ENCODE measurements at regions not wholly inside any gene's neighbourhood (a gene's known extent, or its start where the extent isn't known, plus 50 kb on each side); places are given as distances from the start of the nearest gene placed in this dataset.

- Mint-ChIP-seq H3K27ac (no peak overlapping the region), H3K27me3 (no peaks in the 10 kb centered on the region), H3K4me1 (peaks cover 78% of the 10 kb centered on the region), H3K4me3 (peak overlapping the region; percentile 42), H3K36me3 (peaks cover 8% of the 10 kb centered on the region), H3K9me3 (no peaks in the 10 kb centered on the region)
Measured at GRCh38 chr2:134135793-134136192, 118.1 kb upstream of the MGAT5 start.

GRCh38 chr2:134136731-134137130 lies 117.1 kb upstream of the MGAT5 start:
- Mint-ChIP-seq H3K27me3 (no peaks in the 10 kb centered on the region), H3K4me3 (peak overlapping the region; percentile 49), H3K27ac (peak overlapping the region; percentile 55), H3K4me1 (peaks cover 87% of the 10 kb centered on the region), H3K9me3 (no peaks in the 10 kb centered on the region), H3K36me3 (peaks cover 3% of the 10 kb centered on the region)

GRCh38 chr2:134137182-134137611 lies 116.7 kb upstream of the MGAT5 start:
- Mint-ChIP-seq H3K9me3 (no peaks in the 10 kb centered on the region), H3K4me1 (peaks cover 89% of the 10 kb centered on the region), H3K27me3 (no peaks in the 10 kb centered on the region), H3K36me3 (peaks cover under 1% of the 10 kb centered on the region), H3K4me3 (peak overlapping the region; percentile 49), H3K27ac (no peak overlapping the region)

GRCh38 chr2:134138115-134138514 lies 115.8 kb upstream of the MGAT5 start:
- no peaks in the 10 kb centered on the region for H3K27me3 Mint-ChIP-seq
- H3K4me1 Mint-ChIP-seq: peaks cover 89% of the 10 kb centered on the region
- no peak overlapping the region for H3K4me3 Mint-ChIP-seq
- H3K9me3 Mint-ChIP-seq: no peaks in the 10 kb centered on the region
- no peak overlapping the region for H3K27ac Mint-ChIP-seq
- H3K36me3 Mint-ChIP-seq: peaks cover 2% of the 10 kb centered on the region

- no peak overlapping the region for H3K4me3 Mint-ChIP-seq
Measured at GRCh38 chr2:134139611-134140010, 114.3 kb upstream of the MGAT5 start.

GRCh38 chr2:134140251-134140661 lies 113.6 kb upstream of the MGAT5 start:
- peaks cover 9% of the 10 kb centered on the region for H3K36me3 Mint-ChIP-seq
- no peaks in the 10 kb centered on the region for H3K9me3 Mint-ChIP-seq
- no peak overlapping the region for H3K4me3 Mint-ChIP-seq
- H3K27me3 Mint-ChIP-seq: no peaks in the 10 kb centered on the region
- H3K27ac Mint-ChIP-seq: no peak overlapping the region
- peaks cover 93% of the 10 kb centered on the region for H3K4me1 Mint-ChIP-seq

More at GRCh38 chr2:134139611-134140010, 114.3 kb upstream of the MGAT5 start:
- peaks cover 91% of the 10 kb centered on the region for H3K4me1 Mint-ChIP-seq
- peaks cover 9% of the 10 kb centered on the region for H3K36me3 Mint-ChIP-seq
- H3K9me3 Mint-ChIP-seq: no peaks in the 10 kb centered on the region
- no peaks in the 10 kb centered on the region for H3K27me3 Mint-ChIP-seq
- no peak overlapping the region for H3K27ac Mint-ChIP-seq

GRCh38 chr2:134141598-134142340 lies 112.1 kb upstream of the MGAT5 start:
- Mint-ChIP-seq H3K9me3 (no peaks in the 10 kb centered on the region), H3K27me3 (no peaks in the 10 kb centered on the region), H3K27ac (peak overlapping the region; percentile 44), H3K4me3 (no peak overlapping the region), H3K4me1 (peaks cover 94% of the 10 kb centered on the region), H3K36me3 (peaks cover 9% of the 10 kb centered on the region)

- Mint-ChIP-seq H3K27ac (peak overlapping the region; percentile 1), H3K4me3 (no peak overlapping the region), H3K27me3 (no peaks in the 10 kb centered on the region)
Measured at GRCh38 chr2:134142341-134142738, 111.5 kb upstream of the MGAT5 start.

GRCh38 chr2:134142903-134143302 lies 111.0 kb upstream of the MGAT5 start:
- H3K4me3 Mint-ChIP-seq: no peak overlapping the region
- peak overlapping the region; percentile 46 for H3K27ac Mint-ChIP-seq
- H3K36me3 Mint-ChIP-seq: peaks cover 9% of the 10 kb centered on the region
- H3K4me1 Mint-ChIP-seq: peaks cover 93% of the 10 kb centered on the region
- H3K27me3 Mint-ChIP-seq: no peaks in the 10 kb centered on the region
- no peaks in the 10 kb centered on the region for H3K9me3 Mint-ChIP-seq

More at GRCh38 chr2:134142341-134142738, 111.5 kb upstream of the MGAT5 start:
- Mint-ChIP-seq H3K9me3 (no peaks in the 10 kb centered on the region), H3K4me1 (peaks cover 94% of the 10 kb centered on the region), H3K36me3 (peaks cover 9% of the 10 kb centered on the region)

GRCh38 chr2:134143568-134143967 lies 110.3 kb upstream of the MGAT5 start:
- Mint-ChIP-seq H3K4me3 (no peak overlapping the region), H3K27ac (peak overlapping the region; percentile 3)

GRCh38 chr2:134144081-134144596 lies 109.7 kb upstream of the MGAT5 start:
- Mint-ChIP-seq H3K4me1 (peaks cover 87% of the 10 kb centered on the region), H3K27ac (no peak overlapping the region), H3K4me3 (no peak overlapping the region), H3K9me3 (no peaks in the 10 kb centered on the region), H3K27me3 (no peaks in the 10 kb centered on the region), H3K36me3 (peaks cover 9% of the 10 kb centered on the region)

More at GRCh38 chr2:134143568-134143967, 110.3 kb upstream of the MGAT5 start:
- H3K9me3 Mint-ChIP-seq: no peaks in the 10 kb centered on the region
- peaks cover 9% of the 10 kb centered on the region for H3K36me3 Mint-ChIP-seq
- H3K4me1 Mint-ChIP-seq: peaks cover 92% of the 10 kb centered on the region
- no peaks in the 10 kb centered on the region for H3K27me3 Mint-ChIP-seq

- no peak overlapping the region for H3K4me3 Mint-ChIP-seq
- peaks cover 88% of the 10 kb centered on the region for H3K4me1 Mint-ChIP-seq
- no peaks in the 10 kb centered on the region for H3K9me3 Mint-ChIP-seq
- H3K27ac Mint-ChIP-seq: no peak overlapping the region
- no peaks in the 10 kb centered on the region for H3K27me3 Mint-ChIP-seq
- H3K36me3 Mint-ChIP-seq: peaks cover 9% of the 10 kb centered on the region
Measured at GRCh38 chr2:134144651-134145050, 109.2 kb upstream of the MGAT5 start.

GRCh38 chr2:134145519-134145918 lies 108.4 kb upstream of the MGAT5 start:
- H3K9me3 Mint-ChIP-seq: no peaks in the 10 kb centered on the region
- H3K27ac Mint-ChIP-seq: peak overlapping the region; percentile 49
- peaks cover 82% of the 10 kb centered on the region for H3K4me1 Mint-ChIP-seq
- H3K27me3 Mint-ChIP-seq: no peaks in the 10 kb centered on the region
- H3K4me3 Mint-ChIP-seq: no peak overlapping the region
- peaks cover 9% of the 10 kb centered on the region for H3K36me3 Mint-ChIP-seq

GRCh38 chr2:134146161-134146560 lies 107.7 kb upstream of the MGAT5 start:
- H3K4me1 Mint-ChIP-seq: peaks cover 76% of the 10 kb centered on the region
- H3K36me3 Mint-ChIP-seq: peaks cover 9% of the 10 kb centered on the region
- peak overlapping the region; percentile 49 for H3K27ac Mint-ChIP-seq

GRCh38 chr2:134146620-134147019 lies 107.3 kb upstream of the MGAT5 start:
- no peaks in the 10 kb centered on the region for H3K9me3 Mint-ChIP-seq
- H3K27ac Mint-ChIP-seq: peak overlapping the region; percentile 43
- H3K36me3 Mint-ChIP-seq: peaks cover 9% of the 10 kb centered on the region
- H3K4me1 Mint-ChIP-seq: peaks cover 71% of the 10 kb centered on the region
- no peaks in the 10 kb centered on the region for H3K27me3 Mint-ChIP-seq
- H3K4me3 Mint-ChIP-seq: no peak overlapping the region

More at GRCh38 chr2:134146161-134146560, 107.7 kb upstream of the MGAT5 start:
- H3K27me3 Mint-ChIP-seq: no peaks in the 10 kb centered on the region
- H3K4me3 Mint-ChIP-seq: no peak overlapping the region
- no peaks in the 10 kb centered on the region for H3K9me3 Mint-ChIP-seq

- Mint-ChIP-seq H3K27ac (peak overlapping the region; percentile 66), H3K27me3 (no peaks in the 10 kb centered on the region), H3K4me1 (peaks cover 60% of the 10 kb centered on the region), H3K4me3 (no peak overlapping the region), H3K9me3 (no peaks in the 10 kb centered on the region), H3K36me3 (peaks cover 12% of the 10 kb centered on the region)
Measured at GRCh38 chr2:134148172-134148571, 105.7 kb upstream of the MGAT5 start.
